ENCODE measurements at regions not wholly inside any gene's neighbourhood (a gene's known extent, or its start where the extent isn't known, plus 50 kb on each side); places are given as distances from the start of the nearest gene placed in this dataset.

DNA sequence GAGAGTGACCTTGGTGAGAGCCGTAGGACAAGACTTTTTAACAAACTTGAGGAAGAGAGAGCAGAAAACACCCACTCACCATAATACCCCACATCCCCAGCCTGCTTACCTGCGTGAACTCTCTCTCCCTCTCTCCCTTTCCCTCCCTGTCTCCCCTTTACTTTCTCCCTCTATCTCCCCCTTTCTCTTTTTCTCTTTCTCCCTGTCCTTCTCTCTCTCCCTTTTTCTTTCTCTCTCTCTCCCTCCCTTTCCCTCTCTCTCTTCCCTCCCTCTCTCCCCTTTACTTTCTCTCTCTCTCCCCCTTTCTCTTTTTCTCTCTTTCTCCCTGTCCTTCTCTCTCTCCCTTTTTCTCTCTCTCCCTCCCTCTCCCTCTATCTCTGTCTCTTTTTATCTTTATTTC, 464.0 kb upstream of the AUTS2 start:
- H3K4me3 ChIP-seq (ENCODE audit: insufficient read depth, low read length): no peak overlapping the region
- H3K36me3 ChIP-seq (ENCODE audit: insufficient read depth, low read length): no peaks in the 10 kb centered on the region
- TF ChIP-seq, protein P1, sequence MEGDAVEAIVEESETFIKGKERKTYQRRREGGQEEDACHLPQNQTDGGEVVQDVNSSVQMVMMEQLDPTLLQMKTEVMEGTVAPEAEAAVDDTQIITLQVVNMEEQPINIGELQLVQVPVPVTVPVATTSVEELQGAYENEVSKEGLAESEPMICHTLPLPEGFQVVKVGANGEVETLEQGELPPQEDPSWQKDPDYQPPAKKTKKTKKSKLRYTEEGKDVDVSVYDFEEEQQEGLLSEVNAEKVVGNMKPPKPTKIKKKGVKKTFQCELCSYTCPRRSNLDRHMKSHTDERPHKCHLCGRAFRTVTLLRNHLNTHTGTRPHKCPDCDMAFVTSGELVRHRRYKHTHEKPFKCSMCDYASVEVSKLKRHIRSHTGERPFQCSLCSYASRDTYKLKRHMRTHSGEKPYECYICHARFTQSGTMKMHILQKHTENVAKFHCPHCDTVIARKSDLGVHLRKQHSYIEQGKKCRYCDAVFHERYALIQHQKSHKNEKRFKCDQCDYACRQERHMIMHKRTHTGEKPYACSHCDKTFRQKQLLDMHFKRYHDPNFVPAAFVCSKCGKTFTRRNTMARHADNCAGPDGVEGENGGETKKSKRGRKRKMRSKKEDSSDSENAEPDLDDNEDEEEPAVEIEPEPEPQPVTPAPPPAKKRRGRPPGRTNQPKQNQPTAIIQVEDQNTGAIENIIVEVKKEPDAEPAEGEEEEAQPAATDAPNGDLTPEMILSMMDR (IDR thresholded peaks at IDR 0.05; ENCODE audit: extremely low read depth, low read depth, low read length): no peak
- H3K4me1 ChIP-seq (ENCODE audit: insufficient read depth, low read length): no peaks in the 10 kb centered on the region
- no peaks in the 10 kb centered on the region for H3K79me2 ChIP-seq (ENCODE audit: insufficient read depth, low read length)
- no peak overlapping the region for H3K27ac ChIP-seq (ENCODE audit: low read depth, low read length)
- H3K27me3 ChIP-seq (ENCODE audit: insufficient read depth, low read length): no peaks in the 10 kb centered on the region
- DNase-seq (ENCODE audit: insufficient read length, low spot score, missing footprints): no peak
- H2AFZ ChIP-seq (ENCODE audit: low read length): no peak overlapping the region
- no peaks in the 10 kb centered on the region for H4K20me1 ChIP-seq (ENCODE audit: insufficient read depth, low read length)
- H3K4me2 ChIP-seq (ENCODE audit: insufficient read depth, low read length): no peak overlapping the region
- peaks cover 2% of the 10 kb centered on the region for H3K9me3 ChIP-seq (ENCODE audit: low read depth, low read length)

DNA sequence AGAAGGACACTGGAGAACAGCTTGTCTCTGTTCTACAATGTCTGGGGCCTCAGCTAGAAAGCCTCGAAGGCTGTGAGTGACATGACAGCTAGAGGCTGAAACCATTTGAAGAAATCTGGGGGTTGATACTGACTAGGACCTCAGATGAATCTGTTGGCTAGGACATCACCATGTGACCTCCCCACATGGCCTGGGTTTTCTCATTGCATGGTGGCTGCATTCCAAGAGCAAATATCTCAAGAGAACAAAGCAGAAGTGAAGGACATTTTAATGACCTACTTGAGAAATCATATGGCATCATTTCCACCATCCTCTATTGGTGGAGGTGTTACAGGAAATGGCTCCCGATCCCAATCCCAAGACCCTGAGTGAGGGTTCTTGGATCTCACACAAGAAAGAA, 450.6 kb upstream of the AUTS2 start:
- no peak overlapping the region for H2AFZ ChIP-seq (ENCODE audit: low read length)

DNA sequence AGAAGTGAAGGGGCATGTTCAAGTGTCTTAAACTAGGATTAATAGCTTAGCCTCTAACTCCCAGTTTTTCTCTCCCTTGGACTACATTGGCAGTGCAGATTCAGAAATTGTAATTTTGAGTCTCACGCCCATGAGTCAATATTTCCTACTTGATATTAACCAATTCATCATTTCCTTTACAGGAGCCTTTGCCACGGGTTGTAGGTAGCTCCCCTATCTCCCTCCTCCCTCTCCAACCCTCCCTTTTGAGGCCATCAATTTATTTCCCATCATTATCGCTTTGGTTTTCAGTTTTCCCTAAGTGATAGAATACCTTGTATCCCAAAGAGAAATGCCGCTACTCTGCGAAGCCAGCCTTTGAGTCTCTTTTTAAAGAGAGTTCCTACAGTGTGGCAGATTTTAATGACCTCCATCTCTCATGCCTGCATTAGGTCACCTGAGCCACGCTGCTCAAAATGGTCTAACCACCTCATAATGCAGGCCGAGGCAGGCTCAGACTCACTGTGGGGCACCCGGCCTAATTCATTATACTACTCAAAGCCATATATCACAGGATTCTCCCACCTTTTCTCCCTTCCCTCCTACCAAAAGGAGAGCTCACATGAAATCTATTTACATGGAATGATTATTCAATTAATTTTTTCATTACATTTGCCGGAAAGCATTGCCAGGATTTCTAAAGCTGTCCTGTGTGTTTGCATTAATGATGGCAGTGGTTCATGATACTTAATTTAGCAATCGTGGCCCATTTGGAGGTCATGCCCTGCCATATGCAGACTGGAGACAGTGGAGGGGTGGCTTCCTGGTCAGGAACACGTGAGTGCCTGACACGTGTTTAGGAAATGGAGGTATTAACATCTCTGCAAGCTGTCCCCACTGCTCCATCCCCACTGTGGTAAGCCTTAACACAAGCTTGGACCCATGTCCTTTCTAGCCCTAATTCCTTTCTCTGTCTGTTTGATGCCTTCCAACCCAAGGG, 448.2 kb upstream of the AUTS2 start:
- TF ChIP-seq, protein P1 (IDR thresholded peaks at IDR 0.05; ENCODE audit: extremely low read depth, low read depth, low read length): no peak
- H3K4me3 ChIP-seq (ENCODE audit: insufficient read depth, low read length): no peak overlapping the region
- no peaks in the 10 kb centered on the region for H3K9me3 ChIP-seq (ENCODE audit: low read depth, low read length)
- no peaks in the 10 kb centered on the region for H3K4me1 ChIP-seq (ENCODE audit: insufficient read depth, low read length)
- H3K27me3 ChIP-seq (ENCODE audit: insufficient read depth, low read length): no peaks in the 10 kb centered on the region
- H3K27ac ChIP-seq (ENCODE audit: low read depth, low read length): no peak overlapping the region
- DNase-seq (ENCODE audit: insufficient read length, low spot score, missing footprints): no peak
- H4K20me1 ChIP-seq (ENCODE audit: insufficient read depth, low read length): no peaks in the 10 kb centered on the region
- no peak overlapping the region for H3K4me2 ChIP-seq (ENCODE audit: insufficient read depth, low read length)
- no peaks in the 10 kb centered on the region for H3K79me2 ChIP-seq (ENCODE audit: insufficient read depth, low read length)
- no peak overlapping the region for H2AFZ ChIP-seq (ENCODE audit: low read length)
- H3K36me3 ChIP-seq (ENCODE audit: insufficient read depth, low read length): no peaks in the 10 kb centered on the region

More for the DNA sequence above, 450.6 kb upstream of the AUTS2 start:
- no peaks in the 10 kb centered on the region for H4K20me1 ChIP-seq (ENCODE audit: insufficient read depth, low read length)
- TF ChIP-seq, protein P1 (IDR thresholded peaks at IDR 0.05; ENCODE audit: extremely low read depth, low read depth, low read length): no peak
- no peaks in the 10 kb centered on the region for H3K36me3 ChIP-seq (ENCODE audit: insufficient read depth, low read length)
- no peaks in the 10 kb centered on the region for H3K79me2 ChIP-seq (ENCODE audit: insufficient read depth, low read length)
- H3K27me3 ChIP-seq (ENCODE audit: insufficient read depth, low read length): no peaks in the 10 kb centered on the region
- H3K9me3 ChIP-seq (ENCODE audit: low read depth, low read length): no peaks in the 10 kb centered on the region
- no peak overlapping the region for H3K4me3 ChIP-seq (ENCODE audit: insufficient read depth, low read length)
- no peak overlapping the region for H3K4me2 ChIP-seq (ENCODE audit: insufficient read depth, low read length)
- no peak overlapping the region for H3K27ac ChIP-seq (ENCODE audit: low read depth, low read length)
- no peak for DNase-seq (ENCODE audit: insufficient read length, low spot score, missing footprints)
- no peaks in the 10 kb centered on the region for H3K4me1 ChIP-seq (ENCODE audit: insufficient read depth, low read length)

DNA sequence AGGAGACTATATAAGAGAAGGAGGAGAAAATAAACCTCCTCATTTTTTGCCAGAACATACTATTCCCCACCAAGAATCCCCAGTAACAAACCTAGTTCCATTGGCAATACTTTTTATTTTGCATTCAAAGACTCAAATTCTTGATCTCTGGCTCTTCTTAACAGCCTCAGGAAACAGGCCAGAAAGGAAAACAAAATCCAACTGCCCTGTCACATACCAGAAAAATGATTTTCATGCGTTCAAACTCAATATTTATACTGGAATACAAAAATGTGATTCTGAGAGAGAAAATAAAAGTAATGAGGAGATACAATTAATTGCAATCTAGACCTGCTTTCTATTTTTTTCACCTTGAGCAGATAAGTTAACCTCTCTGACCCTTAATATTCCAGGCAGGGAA, 435.9 kb upstream of the AUTS2 start:
- no peak for DNase-seq (ENCODE audit: insufficient read length, low spot score, missing footprints)
- TF ChIP-seq, protein P1 (IDR thresholded peaks at IDR 0.05; ENCODE audit: extremely low read depth, low read depth, low read length): no peak
- Histone ChIP-seq H3K9me3 (ENCODE audit: low read depth, low read length) (no peaks in the 10 kb centered on the region), H2AFZ (ENCODE audit: low read length) (no peak overlapping the region), H3K27ac (ENCODE audit: low read depth, low read length) (no peak overlapping the region), H3K4me1 (ENCODE audit: insufficient read depth, low read length) (no peaks in the 10 kb centered on the region), H3K27me3 (ENCODE audit: insufficient read depth, low read length) (no peaks in the 10 kb centered on the region), H4K20me1 (ENCODE audit: insufficient read depth, low read length) (no peaks in the 10 kb centered on the region), H3K4me2 (ENCODE audit: insufficient read depth, low read length) (no peak overlapping the region), H3K79me2 (ENCODE audit: insufficient read depth, low read length) (no peaks in the 10 kb centered on the region), H3K36me3 (ENCODE audit: insufficient read depth, low read length) (no peaks in the 10 kb centered on the region), H3K4me3 (ENCODE audit: insufficient read depth, low read length) (no peak overlapping the region)

Data from osteoblast (primary cell).